Keratinocyte (primary cell): ENCODE measurements at regions not wholly inside any gene's neighbourhood (a gene's known extent, or its start where the extent isn't known, plus 50 kb on each side); places are given as distances from the start of the nearest gene placed in this dataset.

Source experiments
- DNase-seq: peaks from one replicate; pipeline ENCODE4 v3.0.0-alpha.2; 2011; ENCODE audit warnings: low read depth, missing footprints, low spot score
- FAIRE-seq: peaks from 2 replicates; lab custom pipeline; 2011; peaks lifted over from hg19 to GRCh38; lab: Jason Lieb, UNC
- H2AFZ ChIP-seq: 2 replicates; pipeline ENCODE4 v1.6.0; 2012; ENCODE audit warnings: low read length, control low read depth, inconsistent platforms; ENCODE audit not compliant: control insufficient read depth
- H3K27ac ChIP-seq: 2 replicates; pipeline ENCODE4 v1.5.1; 2011; ENCODE audit warnings: low read length; ENCODE audit not compliant: control insufficient read depth, insufficient read depth
- H3K27me3 ChIP-seq: 3 replicates; pipeline ENCODE4 v1.6.0; 2011; ENCODE audit warnings: low read length; ENCODE audit not compliant: control insufficient read depth, insufficient read depth; ENCODE audit errors: extremely low read depth
- H3K36me3 ChIP-seq, 2 experiments: 2 replicates in 1 of 2; 3 replicates in 1 of 2; pipeline ENCODE4 v1.5.1; 2011; ENCODE audit warnings: low read length in 2 of 2, mild to moderate bottlenecking in 1 of 2; ENCODE audit not compliant: control insufficient read depth in 2 of 2, insufficient read depth in 2 of 2; ENCODE audit errors: extremely low read depth in 1 of 2
- H3K4me1 ChIP-seq: 3 replicates; pipeline ENCODE4 v1.5.1; 2011; ENCODE audit warnings: low read length; ENCODE audit not compliant: control insufficient read depth, insufficient read depth; ENCODE audit errors: extremely low read depth
- H3K4me2 ChIP-seq: 3 replicates; pipeline ENCODE4 v1.6.0; 2011; ENCODE audit warnings: low read depth, low read length; ENCODE audit not compliant: control insufficient read depth, insufficient read depth; ENCODE audit errors: extremely low read depth
- H3K4me3 ChIP-seq, 3 experiments: fragments of 200-600 bp in 1 of 3; sonication (generic) in 1 of 3; 2 replicates in 2 of 3; 3 replicates in 1 of 3; pipeline ENCODE4 v1.5.1; 2011 to 2016; ENCODE audit warnings: low read length in 3 of 3, mild to moderate bottlenecking in 3 of 3, control low read depth in 2 of 3, inconsistent platforms in 1 of 3, low read depth in 1 of 3, mixed read lengths in 1 of 3, mixed run types in 1 of 3, moderate library complexity in 1 of 3; ENCODE audit not compliant: control insufficient read depth in 2 of 3, insufficient read depth in 2 of 3; ENCODE audit errors: extremely low read depth in 1 of 3
- H3K79me2 ChIP-seq: 2 replicates; pipeline ENCODE4 v1.6.0; 2012; ENCODE audit warnings: low read length; ENCODE audit not compliant: control insufficient read depth, insufficient read depth
- H3K9ac ChIP-seq: 3 replicates; pipeline ENCODE4 v1.6.0; 2011; ENCODE audit warnings: low read length; ENCODE audit not compliant: control insufficient read depth, insufficient read depth; ENCODE audit errors: extremely low read depth
- H3K9me1 ChIP-seq: 3 replicates; pipeline ENCODE4 v1.6.0; 2011; ENCODE audit warnings: low read length; ENCODE audit not compliant: control insufficient read depth, insufficient read depth; ENCODE audit errors: extremely low read depth
- H3K9me3 ChIP-seq: 2 replicates; pipeline ENCODE4 v1.5.1; 2012; ENCODE audit warnings: low read depth, low read length; ENCODE audit not compliant: control insufficient read depth
- H4K20me1 ChIP-seq: 3 replicates; pipeline ENCODE4 v1.6.0; 2011; ENCODE audit warnings: low read length; ENCODE audit not compliant: control insufficient read depth, insufficient read depth; ENCODE audit errors: extremely low read depth
- CTCF ChIP-seq, 3 experiments: IDR thresholded peaks in 1 of 3; conservative IDR thresholded peaks in 1 of 3; optimal IDR thresholded peaks in 1 of 3; 2 replicates in 2 of 3; 3 replicates in 1 of 3; pipeline versions ENCODE3 to v1.5.1; 2011; ENCODE audit warnings: low read length in 3 of 3, mild to moderate bottlenecking in 3 of 3, moderate library complexity in 2 of 3, control low read depth in 1 of 3, inconsistent platforms in 1 of 3; ENCODE audit not compliant: insufficient read depth in 2 of 3; ENCODE audit errors: extremely low read depth in 1 of 3
- EZH2 ChIP-seq: IDR thresholded peaks from one replicate; pipeline ENCODE4 v1.6.1; 2012; ENCODE audit warnings: inconsistent platforms, mild to moderate bottlenecking, low read length, moderate library complexity
- dilution Hi-C: fragments of 300-500 bp; cut with MboI; formaldehyde crosslinking; loops from one replicate; pipeline ENCODE4 v1.7.0; 2020; ENCODE audit warnings: low sequenced_read_pairs; ENCODE audit not compliant: extremely low pct_ligation_motif_present

- no peaks in the 10 kb centered on the region for H3K79me2 ChIP-seq
- H2AFZ ChIP-seq: no peak overlapping the region
- no peak overlapping the region for H3K9ac ChIP-seq
- TF ChIP-seq EZH2 (no peak), CTCF (optimal IDR thresholded peaks at IDR 0.05 in 1 of 3, IDR thresholded peaks at IDR 0.05 in 1 of 3, conservative IDR thresholded peaks at IDR 0.05 in 1 of 3; ENCODE audit: extremely low read depth in 1 of 3, insufficient read depth in 2 of 3, low read length in 3 of 3) (no peak)
- dilution Hi-C loops: no loop called here
- H3K4me2 ChIP-seq: no peak overlapping the region
- FAIRE-seq (no peak), DNase-seq (no peak)
- H3K27ac ChIP-seq: no peak overlapping the region
- no peaks in the 10 kb centered on the region for H3K9me3 ChIP-seq
- H3K4me3 ChIP-seq: no peak overlapping the region
- H3K36me3 ChIP-seq: no peaks in the 10 kb centered on the region
- H3K4me1 ChIP-seq: peaks cover 16% of the 10 kb centered on the region
- no peaks in the 10 kb centered on the region for H3K27me3 ChIP-seq
- no peaks in the 10 kb centered on the region for H3K9me1 ChIP-seq
- H4K20me1 ChIP-seq: no peaks in the 10 kb centered on the region
Observed at GRCh38 chr5:111676926-111677415, 80.0 kb downstream of the NREP start.

DNA sequence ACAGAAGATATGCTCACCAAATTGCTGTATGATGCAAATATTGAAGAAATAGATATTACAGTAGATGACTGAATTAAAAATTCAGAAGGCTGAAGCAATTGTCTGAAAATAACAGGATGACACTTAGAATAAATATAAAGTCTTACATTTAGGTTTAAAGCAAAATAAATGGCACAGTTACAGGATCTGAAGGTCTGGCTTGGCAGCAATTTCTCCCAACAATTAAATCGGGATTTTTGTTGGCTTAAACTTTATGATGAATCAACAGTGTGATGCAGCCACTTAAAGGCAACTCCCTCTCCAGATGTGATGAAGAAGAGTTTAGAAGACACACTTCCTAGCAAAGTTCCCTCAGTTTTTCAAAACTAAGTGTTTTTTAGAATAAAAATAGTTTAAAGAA lies 80.5 kb downstream of the NREP start:
- Histone ChIP-seq H2AFZ (no peak overlapping the region), H3K9ac (no peak overlapping the region), H3K27ac (no peak overlapping the region), H3K27me3 (no peaks in the 10 kb centered on the region), H3K4me3 (no peak overlapping the region), H3K36me3 (no peaks in the 10 kb centered on the region), H3K79me2 (no peaks in the 10 kb centered on the region), H4K20me1 (no peaks in the 10 kb centered on the region), H3K9me1 (no peaks in the 10 kb centered on the region), H3K9me3 (no peaks in the 10 kb centered on the region), H3K4me2 (no peak overlapping the region), H3K4me1 (peaks cover 15% of the 10 kb centered on the region)
- no peak for FAIRE-seq
- TF ChIP-seq CTCF (optimal IDR thresholded peaks at IDR 0.05 in 1 of 3, IDR thresholded peaks at IDR 0.05 in 1 of 3, conservative IDR thresholded peaks at IDR 0.05 in 1 of 3; ENCODE audit: extremely low read depth in 1 of 3, insufficient read depth in 2 of 3, low read length in 3 of 3) (no peak), EZH2 (no peak)
- no peak for DNase-seq
- dilution Hi-C loops: no loop called here
